ENCODE measurements at regions not wholly inside any gene's neighbourhood (a gene's known extent, or its start where the extent isn't known, plus 50 kb on each side); places are given as distances from the start of the nearest gene placed in this dataset.

- DNase-seq = no peak
These were observed 145.2 kb upstream of the WSCD2 start for GRCh38 chr12:107983756-107984472.

DNA sequence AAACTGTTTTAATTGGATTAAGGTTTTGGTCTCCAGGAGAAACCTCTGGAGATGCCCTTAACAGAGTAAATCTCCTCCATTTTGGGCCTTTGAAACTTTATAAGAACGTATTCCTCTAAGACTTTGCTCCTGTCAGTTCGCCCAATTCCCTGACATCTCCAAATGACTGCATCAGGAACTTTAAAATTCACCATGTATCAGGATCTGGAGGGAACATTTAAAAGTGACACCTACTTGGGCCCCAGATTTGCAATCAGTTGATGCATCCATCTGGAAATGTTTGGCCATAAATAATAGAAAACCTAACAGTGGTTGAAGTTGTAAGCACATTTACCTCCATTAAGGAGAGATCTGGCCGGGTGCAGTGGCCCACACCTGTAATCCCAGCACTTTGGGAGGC is 144.1 kb upstream of the WSCD2 start:
- no peak for DNase-seq

GRCh38 chr12:107986183-107986582 is 142.9 kb upstream of the WSCD2 start:
- DNase-seq = no peak

DNA sequence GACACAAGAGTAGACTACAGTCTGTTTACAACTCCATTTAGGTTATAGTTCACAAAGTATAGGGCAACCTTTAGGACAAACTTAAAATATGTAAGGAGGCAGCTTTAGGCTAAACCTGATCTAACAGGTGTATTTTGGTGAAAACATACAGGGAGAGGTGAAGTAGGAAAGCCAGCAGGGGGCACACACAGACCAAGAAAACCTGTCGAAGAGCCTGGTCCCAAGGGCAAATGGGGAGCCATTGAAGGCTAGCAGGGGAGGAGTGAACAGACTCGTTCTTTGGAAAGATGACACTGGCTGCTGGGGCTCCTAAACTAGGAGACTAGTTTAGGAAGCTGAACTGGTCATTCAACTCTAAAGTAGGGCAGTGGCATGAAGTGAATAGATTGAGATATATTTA is 138.8 kb upstream of the WSCD2 start:
- no peak for DNase-seq

- no peak for DNase-seq
These were observed 137.1 kb upstream of the WSCD2 start for GRCh38 chr12:107992029-107992428.

DNA sequence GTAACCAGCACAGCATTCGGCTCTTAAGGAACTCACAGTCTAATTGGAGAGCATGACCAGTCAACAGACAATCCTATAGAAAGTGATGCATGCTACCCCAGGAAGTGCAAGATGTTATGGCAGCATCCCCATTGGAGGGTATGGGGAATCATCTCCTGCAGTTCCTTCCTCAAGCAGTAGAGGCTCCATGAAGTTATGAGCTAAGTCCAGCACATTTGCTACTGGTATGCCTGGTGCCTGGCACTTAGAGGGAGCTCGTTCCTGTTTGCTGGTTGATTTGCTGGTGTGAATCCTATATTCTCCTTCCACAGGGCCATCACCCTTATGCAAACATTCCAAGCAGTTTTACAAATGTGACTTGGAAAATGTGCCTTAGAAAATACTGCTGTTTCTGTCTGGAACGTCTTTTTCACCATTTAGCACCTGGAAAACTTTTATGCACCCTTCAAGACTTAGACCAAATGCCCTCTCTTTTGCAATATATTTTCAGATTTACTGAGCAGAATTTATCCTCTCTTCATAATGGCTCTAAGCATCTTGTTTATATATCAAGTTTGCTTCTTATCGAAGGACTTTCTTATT is 136.1 kb upstream of the WSCD2 start:
- no peak for DNase-seq

DNA sequence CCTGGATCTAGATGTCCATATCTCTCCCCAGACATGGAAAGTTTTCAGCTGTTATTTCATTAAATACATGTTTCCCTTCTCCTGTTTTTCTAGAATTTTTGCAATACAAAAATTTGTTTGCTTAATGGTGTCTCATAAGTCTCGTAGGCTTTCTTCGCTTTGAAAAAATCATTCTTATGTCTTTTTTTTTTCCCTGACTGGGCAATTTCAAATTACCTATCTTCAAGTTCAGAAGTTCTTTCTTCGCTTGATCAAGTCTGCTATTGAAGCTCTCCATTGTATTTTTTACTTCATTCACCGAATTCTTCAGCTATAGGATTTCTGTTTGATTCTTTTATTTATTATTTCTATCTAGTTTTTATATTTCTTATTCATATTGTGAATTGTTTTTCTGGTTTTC is 130.2 kb upstream of the WSCD2 start:
- no peak for DNase-seq

DNA sequence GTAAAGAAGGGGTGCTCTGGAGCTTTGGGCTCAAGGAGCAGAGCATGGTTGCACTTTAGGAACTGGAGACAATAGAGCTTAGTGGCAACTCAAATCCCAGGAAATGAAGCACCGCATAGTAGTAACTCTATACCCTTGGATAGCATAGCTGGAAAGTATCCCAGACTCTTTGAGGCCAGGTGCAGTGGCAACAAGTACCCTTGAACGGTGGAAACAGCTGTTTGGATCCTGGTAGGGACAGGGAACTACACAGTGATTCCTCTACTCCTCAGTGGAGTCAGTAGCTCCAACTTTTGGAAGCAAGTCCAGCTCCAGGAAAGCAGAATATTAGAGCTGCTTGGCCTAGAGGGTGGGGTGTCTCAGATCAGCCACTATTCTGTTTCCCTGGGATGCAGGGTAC is 129.0 kb upstream of the WSCD2 start:
- no peak for DNase-seq

DNA sequence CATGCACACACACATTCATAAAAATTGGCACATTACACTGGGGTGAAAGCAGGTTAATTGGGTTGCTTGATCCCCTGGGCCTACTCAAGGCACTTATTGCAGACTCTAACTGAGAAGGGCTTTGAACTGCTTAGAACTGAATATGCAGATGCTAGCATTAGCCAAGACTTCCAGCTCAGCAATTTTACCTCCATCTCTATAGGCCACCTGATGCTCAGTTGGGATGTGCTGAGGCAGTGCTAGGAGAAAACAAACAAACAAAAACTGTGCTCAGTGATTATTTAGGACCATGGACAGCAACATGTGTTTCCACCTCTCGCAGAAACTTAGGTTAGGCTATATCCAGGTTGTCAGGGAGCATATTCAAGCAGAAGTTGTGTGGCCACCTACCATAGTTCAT is 124.8 kb upstream of the WSCD2 start:
- no peak for DNase-seq

- no peak for DNase-seq
These were observed 120.8 kb upstream of the WSCD2 start for GRCh38 chr12:108008163-108008905.

DNA sequence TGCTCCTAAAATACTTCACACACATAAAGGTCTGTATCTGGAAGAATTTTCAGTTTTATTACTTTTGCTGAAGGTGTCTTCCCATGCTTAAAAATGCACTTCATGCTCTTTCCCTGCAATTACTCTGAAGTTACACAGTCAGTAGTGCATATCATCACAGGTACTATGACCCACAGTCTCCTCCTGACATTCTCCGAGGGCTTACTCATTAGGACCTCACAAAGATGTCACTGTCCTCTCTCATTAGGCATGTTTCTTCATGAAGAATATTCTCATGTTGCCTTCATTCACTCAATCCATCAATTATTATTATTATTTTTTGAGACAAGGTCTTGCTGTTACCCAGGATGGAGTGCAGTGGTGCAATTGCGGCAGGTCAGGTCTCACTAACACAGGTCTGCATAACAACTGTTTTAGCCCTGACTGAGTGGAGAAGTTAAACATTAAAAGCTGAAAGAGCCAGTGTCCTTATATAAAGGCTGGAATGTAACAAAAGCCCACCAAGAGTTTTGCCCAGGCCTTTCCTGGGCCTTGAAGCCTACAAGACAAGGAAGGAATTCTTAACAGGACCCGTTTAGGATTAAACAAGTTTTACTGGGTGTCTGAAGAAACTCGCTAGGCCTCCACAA is 119.5 kb upstream of the WSCD2 start:
- no peak for DNase-seq

GRCh38 chr12:108016022-108016564 is 113.0 kb upstream of the WSCD2 start:
- no peak for DNase-seq

DNA sequence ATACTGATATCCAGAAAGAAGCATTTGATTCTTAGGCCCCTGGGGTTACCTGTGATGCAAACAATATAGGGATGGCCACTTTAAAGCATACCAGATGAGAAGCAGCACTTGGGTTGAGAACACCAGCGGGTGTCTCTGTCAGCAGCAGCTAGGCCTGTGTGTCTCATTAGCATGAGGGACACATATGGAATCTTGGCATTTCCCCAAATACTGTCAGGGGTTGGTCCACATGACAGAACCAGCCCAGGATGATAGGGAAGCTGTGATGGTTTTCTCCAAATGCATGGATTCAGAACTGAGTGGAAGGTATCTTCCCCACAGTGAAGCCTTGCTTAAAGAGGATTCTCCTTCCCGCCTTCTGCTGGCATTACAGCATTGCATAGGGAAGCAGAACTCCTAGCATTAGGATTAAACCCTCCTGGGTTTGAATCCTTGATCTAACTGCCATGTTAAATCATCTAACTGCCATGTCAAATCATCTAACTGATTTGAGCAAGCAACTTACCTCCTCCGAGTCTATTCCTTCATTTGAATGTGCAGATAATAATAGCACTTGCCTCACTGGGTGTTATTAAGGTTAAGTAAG is 111.5 kb upstream of the WSCD2 start:
- DNase-seq = no peak

- no peak for DNase-seq
These were observed 109.2 kb upstream of the WSCD2 start for GRCh38 chr12:108019862-108020261.

DNA sequence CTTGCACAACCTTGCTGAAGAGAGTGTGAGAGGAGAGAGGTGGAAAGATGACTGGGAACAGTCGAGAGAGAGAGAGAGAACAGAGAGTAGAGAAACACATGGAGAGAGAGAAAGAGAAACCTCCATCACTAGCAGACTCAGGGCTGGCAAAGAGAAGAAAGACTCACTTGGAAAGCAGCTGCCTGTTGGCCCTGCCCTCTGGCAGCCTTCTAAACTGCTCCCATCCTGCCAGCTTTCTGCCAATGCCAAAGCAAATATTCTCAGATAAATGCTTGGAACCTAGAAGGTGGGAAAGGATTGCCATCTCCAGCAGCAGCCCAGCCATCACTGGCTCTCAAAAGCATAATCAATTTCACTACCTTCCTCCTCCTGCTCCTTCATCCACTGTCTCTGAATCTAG is 107.9 kb upstream of the WSCD2 start:
- no peak for DNase-seq

DNA sequence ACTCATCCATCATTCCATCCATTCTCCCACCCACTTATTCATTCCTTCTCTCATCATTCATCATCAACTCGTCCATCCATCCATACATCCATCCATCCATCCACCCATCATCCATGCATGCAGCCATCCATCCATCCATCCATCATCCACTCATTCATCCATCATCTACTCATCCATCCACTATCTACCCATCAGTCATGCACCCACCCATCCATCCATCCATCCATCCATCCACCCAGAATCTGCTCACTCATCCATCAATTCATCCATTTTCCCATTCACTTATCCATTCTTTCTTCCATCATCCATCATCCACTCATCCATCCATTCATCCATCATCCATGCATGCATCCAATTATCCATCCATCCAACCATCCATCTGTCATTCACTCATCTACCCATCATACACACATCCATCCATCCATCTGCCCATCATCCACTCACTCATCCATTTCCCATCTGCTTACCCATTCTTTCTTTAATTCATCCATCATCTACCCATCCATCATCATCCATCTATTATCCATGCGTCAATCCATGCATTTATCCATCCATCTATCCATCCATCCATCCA is 107.1 kb upstream of the WSCD2 start:
- DNase-seq = no peak

DNA sequence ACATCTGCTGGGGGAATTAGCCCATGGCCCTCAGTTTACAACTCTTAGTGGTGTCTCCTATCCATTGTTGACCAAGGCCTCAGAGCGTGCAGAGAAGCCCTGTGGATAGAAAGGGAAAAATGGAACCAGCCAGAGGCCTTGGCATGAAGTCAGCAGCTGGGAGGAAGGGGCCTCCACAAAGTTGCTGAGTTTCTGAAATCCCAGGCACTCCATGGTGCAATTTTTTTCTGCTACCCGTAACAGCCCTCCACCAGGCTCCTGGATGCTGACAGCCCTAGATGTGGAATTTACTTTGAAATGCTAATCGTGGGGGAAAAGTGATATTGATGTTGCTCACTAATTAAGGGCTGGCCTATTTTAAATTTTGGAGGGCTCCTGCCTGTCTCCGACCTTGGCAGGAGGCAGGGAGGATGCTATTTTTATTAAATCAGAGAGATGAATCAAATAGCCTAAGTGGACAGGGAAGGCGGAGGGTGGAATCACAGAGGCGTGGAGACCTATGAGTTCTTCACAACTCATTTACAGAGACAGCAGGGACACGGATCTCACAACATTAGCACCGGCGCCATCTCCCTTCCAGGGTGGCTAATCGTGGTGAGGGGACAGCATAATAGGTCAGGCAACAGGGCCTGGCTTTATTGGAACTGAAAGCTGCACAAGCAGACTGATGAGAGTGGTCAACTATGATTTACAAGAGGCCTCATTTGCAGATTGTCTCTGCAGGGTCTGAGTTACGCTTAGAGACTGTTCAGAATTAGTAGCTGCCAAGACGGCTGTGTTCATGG is 99.8 kb upstream of the WSCD2 start:
- no peak for DNase-seq

DNA sequence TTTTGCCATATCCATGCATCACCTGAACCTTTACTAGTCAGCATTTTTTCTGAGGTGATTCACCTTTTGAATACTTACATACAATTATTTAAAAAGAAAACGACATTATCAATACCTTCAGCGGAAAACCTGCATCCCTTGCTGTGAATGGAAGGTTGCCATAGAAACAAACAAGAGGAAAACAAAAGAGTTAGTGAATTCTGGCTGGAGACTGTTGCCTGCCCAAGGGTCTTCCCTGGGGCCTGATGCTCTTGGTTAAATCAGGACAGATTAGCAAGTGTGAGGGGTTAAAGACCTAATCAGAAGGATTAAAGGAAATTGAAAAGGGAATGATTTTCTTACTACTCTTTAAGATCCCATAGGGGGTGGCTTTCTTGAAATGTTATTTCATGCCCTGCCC is 96.0 kb upstream of the WSCD2 start:
- DNase-seq = no peak

- no peak for DNase-seq
These were observed 93.7 kb upstream of the WSCD2 start for GRCh38 chr12:108035372-108035771.

DNA sequence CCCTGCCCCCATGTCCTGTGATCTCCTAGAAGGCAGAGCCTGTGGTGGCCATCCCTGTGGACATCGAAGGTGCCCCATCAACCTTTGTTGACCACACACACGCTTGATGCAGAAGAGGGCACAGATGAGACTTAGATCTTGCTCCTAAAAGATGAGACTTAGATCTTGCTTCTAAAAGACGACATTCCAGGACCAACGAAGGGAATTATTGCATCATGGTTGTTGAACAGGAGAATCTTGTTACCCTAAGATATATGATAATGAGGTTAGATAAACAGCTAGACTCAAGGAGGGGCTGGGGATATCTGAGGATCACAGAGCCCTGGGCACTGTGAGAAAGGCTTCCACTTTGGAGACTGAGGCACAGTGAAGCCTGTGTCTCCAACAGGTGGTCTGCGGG is 91.1 kb upstream of the WSCD2 start:
- DNase-seq = no peak

DNA sequence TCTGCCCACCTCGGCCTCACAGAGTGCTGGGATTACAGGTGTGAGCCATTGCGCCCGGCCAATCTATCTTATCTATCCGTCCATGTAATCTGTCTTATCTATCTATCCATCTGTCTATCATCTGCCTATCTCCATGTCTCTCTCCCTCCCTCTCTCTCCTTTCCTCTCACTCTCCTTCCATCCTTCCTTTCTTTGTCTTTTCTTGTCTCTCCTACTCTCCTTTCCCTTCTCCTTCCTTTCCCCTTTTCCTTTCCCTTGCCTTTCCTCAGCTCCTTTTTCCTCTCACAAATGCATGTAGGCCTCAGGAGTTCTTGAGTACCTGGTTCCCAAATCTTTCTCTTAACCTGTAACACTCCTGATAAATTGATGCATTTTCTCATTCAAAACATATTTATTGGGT is 89.3 kb upstream of the WSCD2 start:
- DNase-seq = no peak

DNA sequence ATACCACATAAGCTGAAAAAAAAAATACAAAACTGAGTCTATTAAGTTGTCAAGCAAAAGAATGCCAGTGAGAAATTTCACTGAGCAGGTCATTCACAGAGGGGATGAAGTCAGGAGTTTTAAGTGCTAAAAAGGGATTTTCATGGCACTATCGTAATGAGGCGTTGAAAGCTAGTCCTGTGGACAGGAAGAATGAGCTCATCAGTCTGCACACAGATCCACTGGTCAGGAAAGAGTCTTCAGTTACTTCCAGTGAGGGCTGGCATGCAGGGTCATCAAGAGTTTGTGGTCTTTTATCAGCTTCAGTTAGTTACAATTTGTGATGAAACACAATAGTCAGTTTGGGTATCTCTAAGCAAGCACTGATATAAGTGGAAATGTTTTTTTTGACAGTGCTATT is 88.1 kb upstream of the WSCD2 start:
- DNase-seq = no peak

All from HCEC 1CT (cell line).